Colonic mucosa (tissue), 4 donors: ENCODE measurements at regions not wholly inside any gene's neighbourhood (a gene's known extent, or its start where the extent isn't known, plus 50 kb on each side); places are given as distances from the start of the nearest gene placed in this dataset.

Experiments
- DNase-seq: peaks from one replicate; pipeline ENCODE4 v3.0.0-alpha.2; 2020
- H3K27ac ChIP-seq: fragments of 200-600 bp; one replicate; pipeline ENCODE4 v1.8.0; 2021
- H3K27me3 ChIP-seq: fragments of 200-600 bp; one replicate; pipeline ENCODE4 v1.8.0; 2021
- H3K36me3 ChIP-seq: fragments of 200-600 bp; one replicate; pipeline ENCODE4 v1.8.0; 2021
- H3K4me1 ChIP-seq: fragments of 200-600 bp; one replicate; pipeline ENCODE4 v1.8.0; 2021; ENCODE audit warnings: mild to moderate bottlenecking
- H3K4me3 ChIP-seq: fragments of 200-600 bp; one replicate; pipeline ENCODE4 v1.8.0; 2021
- H3K9ac ChIP-seq, 2 donors: one replicate each; pipeline ENCODE4 v1.7.0; 2013; ENCODE audit warnings: control low read depth in 2 of 2, low read depth in 2 of 2, low read length in 2 of 2
- H3K9me3 ChIP-seq: fragments of 200-600 bp; one replicate; pipeline ENCODE4 v1.8.0; 2021
- CTCF ChIP-seq: fragments of 200-600 bp; IDR thresholded peaks from one replicate; pipeline ENCODE4 v1.8.0; 2022; ENCODE audit warnings: antibody characterized with exemption, mild to moderate bottlenecking
- intact Hi-C: fragments of 100-400 bp; cut with DNase I; formaldehyde crosslinking; loops from one replicate; pipeline ENCODE4 v1.14.1; 2022
- donor health status: healthy.
- donor health status: DM: no; HTN: no; CAD: no.
- donor health status: DM: no; HTN: no; CAD: no.

DNA sequence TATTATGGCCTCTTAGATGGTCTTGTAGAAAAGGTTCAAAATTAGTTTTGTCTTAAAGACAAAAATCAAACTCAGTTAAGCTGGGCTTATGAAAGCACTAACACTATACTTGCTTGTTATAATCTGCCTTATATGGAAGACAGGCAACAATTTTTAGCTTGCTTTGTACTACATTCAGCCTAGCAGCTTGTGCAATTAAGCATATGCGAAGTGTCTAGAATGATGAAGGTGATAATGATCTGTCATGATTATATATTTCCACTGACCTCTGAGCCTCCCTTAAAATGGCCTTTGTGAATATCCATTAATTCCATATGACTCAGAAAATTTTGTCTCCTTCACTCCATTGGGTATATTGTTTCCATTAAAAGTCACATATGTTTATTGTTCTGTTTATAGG, 834.9 kb downstream of the OLFM4 start:
- Histone ChIP-seq H3K9ac (no peak overlapping the region), H3K4me1 (no peaks in the 10 kb centered on the region), H3K36me3 (no peaks in the 10 kb centered on the region), H3K9me3 (no peaks in the 10 kb centered on the region), H3K27me3 (no peaks in the 10 kb centered on the region), H3K27ac (no peak overlapping the region), H3K4me3 (no peak overlapping the region)
- TF ChIP-seq CTCF = no peak
- intact Hi-C loops = no loop called here
- no peak for DNase-seq

DNA sequence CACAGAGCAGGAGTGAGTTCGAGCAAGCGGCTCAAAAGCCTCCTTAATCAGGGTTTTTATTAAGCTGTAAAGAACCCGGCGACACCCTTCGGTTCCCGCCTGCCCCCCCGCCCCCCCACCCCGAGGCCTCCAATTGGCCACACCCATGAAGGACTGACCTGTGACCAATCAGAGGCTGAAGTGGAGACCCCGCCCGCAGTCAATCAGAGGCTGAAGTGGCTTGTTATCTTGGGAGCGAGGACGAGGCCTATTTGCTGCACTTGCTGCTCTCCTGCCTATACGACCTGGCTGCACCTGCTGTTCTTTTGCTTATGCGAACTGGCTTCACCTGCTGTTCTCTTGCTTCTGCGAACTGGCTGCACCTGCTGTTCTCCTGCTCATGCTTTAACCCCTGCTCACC, 844.9 kb downstream of the OLFM4 start:
- H3K4me1 ChIP-seq = no peaks in the 10 kb centered on the region
- DNase-seq = no peak
- intact Hi-C loops = no loop called here
- TF ChIP-seq CTCF = no peak
- no peaks in the 10 kb centered on the region for H3K9me3 ChIP-seq
- H3K4me3 ChIP-seq = no peak overlapping the region
- H3K27me3 ChIP-seq = no peaks in the 10 kb centered on the region
- H3K27ac ChIP-seq = no peak overlapping the region
- H3K36me3 ChIP-seq = no peaks in the 10 kb centered on the region
- no peak overlapping the region for H3K9ac ChIP-seq

DNA sequence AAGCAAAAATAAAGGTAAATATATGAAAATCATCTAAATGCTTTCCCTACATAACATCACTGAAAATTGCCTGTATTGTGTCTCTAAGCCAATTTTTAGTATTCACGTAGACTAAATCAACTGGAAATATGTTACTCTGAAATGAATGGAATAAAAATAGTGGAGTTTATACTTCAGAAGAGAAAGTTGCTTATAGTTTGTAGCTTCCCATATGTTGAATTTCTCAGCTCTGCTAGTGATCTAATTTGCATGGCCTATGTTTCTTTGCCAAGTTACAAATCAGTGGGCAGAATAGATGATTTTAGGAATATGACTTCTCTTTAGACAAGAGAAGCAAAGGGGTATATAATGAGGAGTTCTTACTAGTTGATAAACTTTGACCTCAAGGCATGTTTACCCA, 850.2 kb downstream of the OLFM4 start:
- DNase-seq = no peak
- TF ChIP-seq CTCF = no peak
- Histone ChIP-seq H3K27me3 (no peaks in the 10 kb centered on the region), H3K9ac (no peak overlapping the region), H3K9me3 (no peaks in the 10 kb centered on the region), H3K4me1 (no peaks in the 10 kb centered on the region), H3K4me3 (no peak overlapping the region), H3K36me3 (no peaks in the 10 kb centered on the region), H3K27ac (no peak overlapping the region)
- intact Hi-C loops = no loop called here

DNA sequence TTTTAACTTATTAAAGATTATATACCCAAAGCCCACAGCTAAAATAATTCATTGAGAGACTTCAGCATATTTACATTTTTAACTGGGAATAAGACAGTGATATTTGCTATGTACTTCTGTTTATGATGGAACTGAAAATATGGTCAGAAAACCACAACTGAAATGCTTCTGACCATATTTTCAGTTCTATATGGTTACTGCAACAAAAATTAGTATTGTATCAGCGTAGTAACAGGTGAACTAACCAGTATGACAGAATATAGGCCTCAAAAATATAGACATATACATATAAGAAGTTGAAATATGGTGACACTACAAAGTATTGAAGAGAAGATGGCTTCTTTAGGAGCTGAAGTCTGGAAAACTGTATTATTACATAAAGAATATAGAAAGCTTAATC, 857.4 kb downstream of the OLFM4 start:
- TF ChIP-seq CTCF = no peak
- Histone ChIP-seq H3K4me1 (no peaks in the 10 kb centered on the region), H3K4me3 (no peak overlapping the region), H3K27ac (no peak overlapping the region), H3K9me3 (no peaks in the 10 kb centered on the region), H3K9ac (no peak overlapping the region), H3K36me3 (no peaks in the 10 kb centered on the region), H3K27me3 (no peaks in the 10 kb centered on the region)
- no peak for DNase-seq
- intact Hi-C loops = no loop called here

DNA sequence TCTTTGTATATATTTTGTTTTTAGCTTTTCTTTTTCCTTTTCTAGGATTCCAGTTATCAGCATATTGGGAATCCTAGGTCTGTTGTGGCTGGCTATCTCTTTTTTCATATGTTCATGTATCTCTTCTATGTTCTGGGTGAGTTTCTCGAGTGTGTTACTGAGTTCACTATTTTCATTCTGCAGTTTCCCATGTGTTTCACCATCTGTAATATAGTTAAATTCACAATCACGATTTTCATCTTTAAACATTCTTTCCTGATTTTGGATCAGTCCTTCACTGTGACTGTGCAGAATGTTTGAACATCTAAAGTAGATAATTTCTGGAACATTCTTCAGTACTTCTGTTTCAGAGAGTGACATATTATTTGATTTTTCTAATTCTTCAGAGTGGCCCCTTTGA, 862.1 kb downstream of the OLFM4 start:
- no peak for TF ChIP-seq CTCF
- Histone ChIP-seq H3K9ac (no peak overlapping the region), H3K36me3 (no peaks in the 10 kb centered on the region), H3K4me1 (no peaks in the 10 kb centered on the region), H3K9me3 (no peaks in the 10 kb centered on the region), H3K27ac (no peak overlapping the region), H3K4me3 (no peak overlapping the region), H3K27me3 (no peaks in the 10 kb centered on the region)
- intact Hi-C loops = no loop called here
- no peak for DNase-seq

DNA sequence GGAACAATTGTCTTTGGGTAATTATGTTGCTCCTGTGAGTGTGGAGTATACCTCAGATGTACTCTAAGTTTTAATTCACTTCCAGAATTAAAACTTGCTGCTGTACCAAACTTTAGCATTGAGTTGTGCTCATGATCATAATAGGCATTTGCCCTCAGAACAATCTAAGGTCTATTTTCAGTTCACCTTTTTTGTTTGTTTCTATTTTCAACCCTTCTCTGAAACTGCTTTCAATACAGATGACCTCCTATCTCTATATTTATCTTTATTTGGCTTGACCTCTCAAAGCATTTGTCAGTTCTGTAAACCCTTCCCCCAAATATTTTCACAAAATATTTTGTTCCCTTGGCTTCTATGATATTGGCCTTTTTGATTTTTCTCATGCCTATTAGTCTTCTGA, 873.0 kb downstream of the OLFM4 start:
- Histone ChIP-seq H3K4me1 (no peaks in the 10 kb centered on the region), H3K27me3 (no peaks in the 10 kb centered on the region), H3K9ac (no peak overlapping the region), H3K4me3 (no peak overlapping the region), H3K27ac (no peak overlapping the region), H3K9me3 (no peaks in the 10 kb centered on the region), H3K36me3 (no peaks in the 10 kb centered on the region)
- intact Hi-C loops = no loop called here
- TF ChIP-seq CTCF = no peak
- no peak for DNase-seq
